ENCODE measurements at regions not wholly inside any gene's neighbourhood (a gene's known extent, or its start where the extent isn't known, plus 50 kb on each side); places are given as distances from the start of the nearest gene placed in this dataset.

DNA sequence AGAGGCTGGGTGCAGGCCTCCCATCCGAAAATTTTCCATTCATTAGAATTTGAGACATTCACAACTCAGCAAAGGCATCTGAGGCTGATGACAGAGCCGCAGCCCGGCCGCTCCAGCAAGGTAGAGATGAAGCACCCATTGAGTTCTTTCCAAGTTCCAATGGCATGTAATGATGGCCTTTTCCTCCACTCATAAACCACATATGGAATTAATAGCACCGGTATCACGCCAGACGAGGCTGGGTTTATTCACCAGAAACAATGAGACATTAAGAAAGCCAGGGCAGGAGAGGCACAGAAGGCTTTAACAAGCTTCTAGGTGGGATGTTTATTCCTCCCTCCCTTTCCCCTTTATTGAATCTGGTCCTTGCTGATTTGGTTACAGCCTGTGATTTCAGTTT lies 534.4 kb downstream of the MN1 start:
- DNase-seq: no peak

DNA sequence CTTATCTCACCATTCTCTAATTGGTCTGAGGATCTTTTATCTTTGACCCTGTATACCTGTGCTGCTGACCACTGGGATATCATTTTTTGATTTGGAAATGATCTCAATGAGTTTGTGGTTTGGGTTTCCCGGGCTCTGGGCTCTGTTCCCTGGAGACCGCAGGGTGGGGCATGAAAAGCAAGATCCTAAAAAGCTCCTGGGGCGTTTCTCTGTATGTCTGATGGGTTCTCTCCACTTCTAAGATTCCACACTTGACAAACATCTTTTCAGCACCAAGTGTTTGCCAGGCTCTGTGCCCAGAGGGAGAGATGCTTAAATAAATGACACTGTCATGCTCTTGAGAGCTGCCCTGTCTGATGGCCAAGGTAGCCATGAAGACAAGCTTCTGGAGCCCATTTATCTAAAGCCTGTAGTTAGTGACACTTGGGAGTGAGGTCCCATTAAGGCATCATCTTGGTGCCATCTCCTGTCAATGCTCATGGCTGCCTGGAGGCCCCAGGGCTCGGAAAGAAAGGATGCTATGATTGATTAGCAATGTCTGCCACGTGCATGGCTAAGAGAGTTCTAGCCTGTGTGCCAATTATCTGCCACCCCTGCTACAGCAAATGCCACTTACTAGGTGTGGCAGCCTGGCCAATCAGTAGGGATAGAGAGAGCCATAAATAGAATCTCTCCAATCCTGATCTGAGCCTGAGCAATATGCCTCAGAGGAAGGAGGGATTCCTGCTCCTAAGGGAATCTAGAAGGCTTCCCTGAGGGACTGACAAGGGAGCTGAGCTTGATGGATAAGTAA lies 531.6 kb downstream of the MN1 start:
- no peak for DNase-seq

DNA sequence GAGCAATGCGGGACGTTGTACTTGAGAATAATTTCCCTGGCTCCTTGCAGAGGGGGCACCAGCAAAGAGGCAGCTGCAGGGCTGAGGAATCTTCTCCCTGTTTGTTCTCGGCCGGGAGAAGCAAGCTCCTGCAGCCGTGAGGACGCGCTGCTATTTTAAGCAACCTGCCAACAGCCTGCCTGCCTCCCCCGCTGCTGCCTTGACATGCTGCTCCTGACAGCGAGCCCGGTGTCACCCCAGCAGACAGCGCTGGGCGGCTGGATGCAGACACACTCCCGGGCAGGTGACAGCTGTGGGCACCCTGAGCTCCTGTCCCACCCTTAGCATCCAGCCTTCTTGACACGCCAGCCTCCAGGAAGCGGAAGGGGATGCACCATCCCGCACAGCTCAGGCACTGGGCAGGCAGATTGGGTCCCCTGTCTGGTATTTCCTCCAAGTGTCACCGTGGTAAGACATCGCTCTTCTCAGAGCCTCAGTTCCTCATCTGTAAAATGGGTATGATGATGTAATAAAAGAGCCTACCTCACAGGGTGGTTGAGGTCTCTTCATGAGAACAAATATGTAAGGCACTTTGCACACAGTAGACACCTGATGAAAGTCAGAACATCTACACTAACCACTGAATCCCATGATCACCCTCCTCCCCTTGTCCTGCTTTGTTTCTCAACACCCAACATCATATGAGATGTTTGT lies 530.6 kb downstream of the MN1 start:
- no peak for DNase-seq

DNA sequence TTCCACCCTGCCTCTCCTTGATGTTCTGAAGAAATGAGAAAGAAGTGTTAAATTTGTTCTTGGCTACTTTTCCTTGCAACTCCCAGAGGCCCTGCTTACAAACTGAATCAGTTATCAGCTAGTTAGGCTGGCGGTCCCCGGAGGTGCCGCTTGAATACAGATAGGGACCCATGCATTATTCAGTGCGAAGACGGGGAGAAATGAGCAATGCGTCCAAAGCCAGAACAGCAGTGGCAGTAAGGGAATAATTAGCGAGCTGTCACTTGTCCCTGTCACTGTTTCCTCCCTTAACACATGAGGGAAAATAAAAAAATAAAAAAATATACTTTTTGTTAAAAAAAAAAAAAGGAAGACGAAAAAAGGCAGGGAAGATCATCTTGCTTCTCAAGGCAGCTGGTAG lies 528.1 kb downstream of the MN1 start:
- DNase-seq: no peak

DNA sequence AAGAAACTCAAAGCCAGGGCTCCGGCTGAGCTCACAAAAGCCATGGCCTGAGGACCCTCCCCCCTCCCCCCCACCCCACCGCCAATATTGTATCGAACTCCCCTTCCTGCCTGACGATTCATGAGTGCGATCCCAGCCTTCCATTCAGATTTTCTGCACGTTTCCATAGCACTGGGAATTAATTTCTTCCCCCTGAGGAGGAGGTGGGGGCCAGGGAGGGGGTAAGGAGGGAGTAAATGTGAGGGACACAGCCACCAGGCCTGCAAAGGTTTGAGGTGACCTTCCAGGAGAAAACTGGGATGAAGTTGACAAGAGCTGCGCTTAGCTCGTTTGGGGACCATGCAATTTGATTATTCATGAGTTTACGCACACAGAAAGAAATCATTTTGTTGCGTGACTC lies 527.7 kb downstream of the MN1 start:
- no peak for DNase-seq

DNA sequence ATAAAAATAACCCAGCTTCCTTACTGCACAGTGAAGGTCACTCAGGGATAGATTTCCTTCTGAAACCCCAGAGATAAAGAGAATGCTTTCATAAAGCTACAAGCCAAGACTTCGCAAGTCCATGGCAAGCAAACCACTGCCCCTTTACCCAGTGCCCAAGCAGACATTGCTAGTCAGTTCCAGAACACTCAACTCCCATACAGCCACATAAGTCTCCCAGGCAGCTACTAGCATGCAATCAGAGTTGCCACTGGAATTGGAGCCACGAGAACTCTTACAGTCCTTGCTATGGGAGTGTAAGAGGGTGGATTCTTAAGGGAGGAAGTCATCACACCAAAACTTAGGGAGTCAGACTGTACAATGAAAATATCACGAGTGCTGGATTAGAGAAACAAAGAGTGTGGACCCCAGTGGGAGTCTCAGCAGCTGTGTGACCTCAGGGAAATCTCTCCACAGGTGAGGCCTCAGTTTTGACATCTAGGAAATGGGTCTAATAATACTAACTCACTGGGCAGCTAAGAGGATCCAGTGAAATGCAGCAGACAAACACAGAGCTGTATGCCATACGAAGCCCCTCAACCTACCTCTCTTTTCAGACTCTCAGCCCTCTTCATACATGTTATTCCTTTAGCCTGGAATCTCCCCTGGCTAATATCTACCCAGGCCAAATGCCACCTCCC lies 526.6 kb downstream of the MN1 start:
- DNase-seq: no peak

DNA sequence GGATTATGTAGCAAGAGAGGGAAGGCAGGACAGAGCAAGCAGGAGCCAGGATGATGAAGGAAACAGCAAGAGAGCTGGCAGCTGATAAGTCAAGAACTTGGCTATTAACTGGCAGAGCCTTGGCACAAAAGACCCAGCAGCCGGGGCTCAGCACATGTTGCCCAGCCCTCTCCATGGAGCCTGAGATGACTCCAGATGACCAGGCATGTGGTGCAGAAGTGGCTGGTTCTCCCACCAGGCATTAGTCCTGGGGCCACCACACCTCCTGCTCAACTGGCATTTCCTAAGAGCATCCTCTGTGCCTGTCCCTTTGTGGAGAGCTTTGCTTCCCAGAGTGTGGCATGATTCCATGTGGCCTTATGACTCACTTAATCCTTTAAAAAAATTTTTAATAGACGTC lies 522.6 kb downstream of the MN1 start:
- DNase-seq: no peak

DNA sequence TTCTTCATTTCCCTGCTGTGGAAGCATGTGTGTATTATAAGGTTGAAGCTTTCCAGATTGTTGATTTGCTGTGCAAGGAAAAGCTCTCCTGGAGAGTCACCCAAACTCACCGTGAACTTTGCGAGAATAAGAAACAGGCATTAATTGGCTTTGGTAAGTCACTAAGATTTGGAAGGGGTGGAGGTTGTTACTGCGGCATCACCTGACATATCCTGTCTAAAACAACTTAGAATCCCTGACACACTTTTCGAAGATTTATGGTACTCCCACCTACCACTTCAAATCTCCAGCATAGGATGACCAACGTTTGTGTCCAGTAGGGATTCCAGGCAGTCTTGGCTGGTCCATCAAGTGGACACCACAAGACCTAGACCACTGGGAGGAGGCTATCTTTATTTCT lies 518.3 kb downstream of the MN1 start:
- no peak for DNase-seq

DNA sequence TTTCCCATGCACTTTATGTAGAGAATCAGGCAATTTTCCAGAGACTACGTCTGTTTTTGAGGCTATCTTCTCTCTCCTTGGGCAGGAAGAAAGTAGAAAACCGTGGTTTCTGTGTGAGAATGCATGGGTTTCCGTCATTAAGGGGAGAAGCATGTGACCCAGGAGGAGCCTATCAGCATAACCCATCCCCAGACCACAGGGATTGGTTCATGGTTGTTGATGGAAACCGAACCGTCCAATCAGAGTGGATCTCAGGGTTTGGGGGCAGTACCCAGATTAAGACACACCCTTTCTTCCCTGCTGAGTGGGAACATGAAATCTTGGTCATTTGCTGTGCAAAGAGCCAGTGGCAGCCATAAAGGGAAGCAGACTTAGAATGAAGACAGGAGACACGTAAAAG lies 517.8 kb downstream of the MN1 start:
- no peak for DNase-seq

DNA sequence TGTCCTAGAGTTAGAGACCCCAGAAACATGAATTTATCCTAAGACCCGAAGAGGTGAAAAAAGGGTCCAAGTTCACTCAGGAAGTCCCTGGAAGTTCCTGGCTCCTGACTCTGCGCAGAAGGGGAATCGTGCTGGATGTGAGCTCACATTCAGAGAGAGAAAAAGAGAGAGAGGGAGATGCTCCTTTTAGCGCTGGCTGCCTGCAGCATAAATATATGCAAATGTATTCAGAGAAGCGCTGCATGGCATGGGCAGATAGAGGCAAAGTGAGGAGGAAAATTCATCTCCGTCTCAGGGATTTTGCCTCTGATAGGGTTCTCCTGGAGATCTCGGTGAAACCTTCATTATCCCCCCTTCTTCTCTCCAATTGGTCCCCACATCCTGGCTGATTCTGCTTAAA lies 517.2 kb downstream of the MN1 start:
- DNase-seq: no peak

DNA sequence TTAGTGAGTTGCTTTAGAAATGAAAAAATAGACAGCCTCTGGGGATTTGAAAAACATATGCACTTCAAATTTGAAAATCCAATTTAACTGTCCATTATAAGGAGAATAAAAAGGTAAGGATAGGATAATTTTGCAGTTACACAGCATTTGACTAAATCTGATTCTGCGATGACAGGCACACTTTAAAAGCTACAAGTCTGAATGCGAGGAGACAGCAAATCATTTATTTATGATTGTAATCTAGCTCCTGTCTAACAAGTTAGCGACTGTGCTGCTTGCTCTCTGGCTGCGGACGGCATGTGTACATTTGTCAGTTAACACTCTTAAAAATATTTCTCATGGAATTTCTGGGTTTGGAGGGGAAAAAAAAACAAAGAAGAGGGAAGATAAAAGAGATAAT lies 514.8 kb downstream of the MN1 start:
- no peak for DNase-seq

DNA sequence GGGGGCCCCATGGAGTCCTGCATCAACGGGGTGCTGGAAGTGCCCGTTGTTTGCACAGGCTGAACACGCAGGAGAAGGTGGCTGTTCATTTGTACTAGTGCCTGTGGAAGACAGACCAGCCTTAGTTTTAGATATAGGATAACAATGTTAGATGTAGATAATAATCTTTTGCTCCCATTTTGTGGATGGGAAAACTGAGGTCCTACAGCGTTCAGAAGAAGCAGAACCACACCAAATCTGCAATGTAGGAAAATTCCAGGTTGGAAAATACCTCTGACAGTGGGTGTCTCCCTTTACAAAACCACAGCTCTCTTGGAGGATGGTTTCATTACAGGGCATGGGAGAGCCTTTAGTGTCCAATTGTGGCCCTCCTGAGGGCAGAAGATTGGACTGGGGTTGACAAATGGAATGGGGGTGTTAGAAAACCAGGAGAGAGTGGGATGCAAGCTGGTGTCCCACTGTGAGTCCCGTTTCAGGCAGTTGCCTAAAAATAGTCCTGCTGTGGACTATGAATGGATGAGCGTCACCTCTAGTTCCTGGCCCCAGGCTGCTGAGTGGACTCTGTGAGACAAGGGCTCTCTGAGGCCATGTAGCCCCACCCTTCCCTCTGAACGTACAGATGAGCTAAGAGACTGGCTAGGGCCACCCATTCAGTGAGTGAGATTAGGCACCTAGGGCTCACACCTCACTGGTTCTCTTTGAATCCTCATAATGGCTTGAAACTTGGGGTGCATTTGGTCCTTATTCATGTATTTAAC lies 508.8 kb downstream of the MN1 start:
- DNase-seq: no peak

DNA sequence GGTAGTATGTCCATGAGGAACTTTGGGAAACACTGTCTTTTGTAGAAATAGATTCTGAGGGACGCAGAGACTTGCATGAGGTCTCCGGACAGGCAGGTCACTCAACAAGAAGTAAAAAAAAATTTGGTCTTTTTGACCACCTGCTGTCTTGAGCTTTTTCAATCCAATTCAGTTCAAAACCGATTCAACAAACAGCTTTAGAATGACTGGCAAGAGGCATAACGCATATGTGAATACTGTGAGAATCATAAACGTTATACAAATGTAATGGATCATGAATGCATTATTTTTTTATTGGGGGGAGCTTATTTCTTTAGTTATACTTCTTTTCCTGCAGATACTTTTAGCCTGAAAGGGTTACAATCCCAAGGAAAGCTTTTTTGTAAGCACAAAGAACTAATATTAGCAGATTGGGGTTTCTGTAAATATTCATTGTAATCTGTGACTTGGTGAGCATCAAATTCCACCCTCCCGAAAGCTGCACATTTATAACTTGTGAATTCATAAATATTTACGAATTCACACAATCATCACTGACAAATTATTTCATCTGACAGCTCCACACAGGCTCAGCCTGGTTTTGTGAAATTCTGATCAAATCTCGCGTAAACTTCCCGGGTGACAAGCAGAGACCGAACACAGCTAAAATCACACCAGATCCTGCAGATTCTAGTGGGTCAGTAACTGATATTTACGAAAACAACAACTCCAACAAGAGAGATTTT lies 507.7 kb downstream of the MN1 start:
- DNase-seq: no peak

DNA sequence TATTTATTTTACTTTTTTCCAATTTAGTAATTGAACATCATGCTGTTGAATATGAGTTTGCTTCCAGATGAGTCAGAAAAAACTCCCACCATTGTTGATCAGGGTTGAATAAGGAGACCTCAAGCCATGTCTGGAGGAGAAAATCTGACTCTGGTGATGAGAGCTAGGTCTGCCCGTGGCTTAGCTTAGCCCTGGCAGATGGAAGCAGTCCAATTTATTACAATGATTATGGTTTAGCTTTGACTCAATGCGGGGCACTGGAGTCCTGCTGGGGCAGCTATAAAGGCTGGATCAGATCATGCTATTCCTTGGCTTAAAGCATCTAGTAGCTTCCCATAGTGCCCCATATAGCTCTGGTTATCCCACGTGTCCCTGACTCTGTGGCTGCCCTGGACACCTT lies 506.5 kb downstream of the MN1 start:
- no peak for DNase-seq

DNA sequence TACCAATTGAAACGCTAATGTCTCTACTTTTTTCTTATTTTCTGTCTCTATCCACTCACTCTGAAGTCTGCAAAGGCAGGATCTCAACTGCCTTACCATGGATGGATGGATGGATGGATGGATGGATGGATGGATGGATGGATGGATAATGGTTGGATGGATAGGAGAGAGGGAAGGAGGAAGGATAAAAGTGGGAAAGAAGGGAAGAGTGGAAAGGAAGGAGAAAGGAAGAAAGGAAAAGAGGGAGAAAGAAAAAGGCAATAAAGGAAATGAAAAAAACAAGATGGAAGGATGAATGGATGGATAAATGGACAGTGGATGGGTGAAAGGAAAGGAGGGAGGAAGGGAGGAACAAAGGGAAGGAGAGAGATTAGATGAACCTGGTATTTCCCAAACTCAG lies 506.0 kb downstream of the MN1 start:
- DNase-seq: no peak

DNA sequence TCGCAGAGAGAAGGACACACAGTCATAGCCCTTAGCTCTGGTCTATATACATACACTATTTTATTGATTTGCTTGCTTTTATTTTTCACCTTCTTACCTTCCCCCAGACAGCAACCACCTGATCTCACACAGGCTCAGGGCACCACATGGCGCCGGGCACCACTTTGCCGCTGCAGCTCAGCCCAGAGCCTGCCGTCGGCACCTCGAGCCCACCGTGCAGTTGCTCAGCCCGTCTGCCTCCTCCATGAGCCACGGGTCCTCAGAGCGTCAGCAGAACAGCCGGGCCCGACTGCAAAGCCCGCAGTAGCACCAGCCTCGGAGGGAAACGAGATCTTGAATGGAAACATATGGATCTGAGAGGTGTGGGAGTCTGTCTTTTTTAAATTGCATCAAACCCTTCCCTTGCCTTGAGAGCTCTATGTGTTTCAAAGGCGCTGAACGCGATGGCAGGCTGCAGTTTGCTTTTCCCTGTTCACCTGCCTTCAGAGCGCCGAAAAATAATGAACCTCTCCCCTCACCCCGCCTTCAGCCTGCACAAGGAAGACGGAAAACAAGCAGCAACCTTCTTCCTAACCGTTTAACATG lies 505.4 kb downstream of the MN1 start:
- no peak for DNase-seq

DNA sequence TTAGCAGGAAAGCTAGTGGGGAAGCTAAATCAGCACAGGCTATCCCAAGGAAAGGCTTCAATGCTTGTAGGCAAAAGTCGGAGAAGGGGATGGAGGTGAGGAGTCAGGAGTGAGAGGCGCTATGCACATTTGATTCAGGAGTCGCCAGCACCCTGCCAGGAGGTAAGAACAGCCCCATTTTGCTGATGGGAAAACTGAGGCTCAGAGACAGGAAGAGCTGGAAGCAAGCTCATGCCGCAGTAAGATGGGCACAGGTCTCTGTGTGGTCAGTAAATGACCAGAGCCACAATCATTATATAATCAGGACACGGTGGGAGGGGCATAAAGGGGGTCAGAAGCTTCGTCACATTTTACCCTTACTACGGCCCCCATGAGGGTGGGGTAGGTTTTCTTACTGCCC lies 504.4 kb downstream of the MN1 start:
- DNase-seq: no peak

DNA sequence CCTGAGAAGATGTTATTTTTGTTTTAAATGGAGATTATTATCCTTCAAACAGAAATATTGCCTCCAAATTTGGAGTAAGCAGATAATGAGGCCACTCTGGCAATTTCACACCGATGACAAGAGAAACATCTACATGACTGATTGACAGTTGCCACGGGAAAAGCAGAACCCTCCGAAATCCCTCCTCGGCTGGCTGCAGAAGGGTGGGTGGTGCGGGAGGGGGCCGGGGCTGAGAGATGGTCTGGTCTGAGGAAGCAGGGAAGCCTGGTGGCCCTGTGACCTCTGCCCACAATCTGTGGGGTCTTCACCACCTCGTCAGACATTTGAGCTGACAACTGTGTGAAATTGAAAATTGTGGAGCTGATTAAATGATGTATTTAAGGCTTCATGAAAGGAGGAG lies 503.2 kb downstream of the MN1 start:
- no peak for DNase-seq

DNA sequence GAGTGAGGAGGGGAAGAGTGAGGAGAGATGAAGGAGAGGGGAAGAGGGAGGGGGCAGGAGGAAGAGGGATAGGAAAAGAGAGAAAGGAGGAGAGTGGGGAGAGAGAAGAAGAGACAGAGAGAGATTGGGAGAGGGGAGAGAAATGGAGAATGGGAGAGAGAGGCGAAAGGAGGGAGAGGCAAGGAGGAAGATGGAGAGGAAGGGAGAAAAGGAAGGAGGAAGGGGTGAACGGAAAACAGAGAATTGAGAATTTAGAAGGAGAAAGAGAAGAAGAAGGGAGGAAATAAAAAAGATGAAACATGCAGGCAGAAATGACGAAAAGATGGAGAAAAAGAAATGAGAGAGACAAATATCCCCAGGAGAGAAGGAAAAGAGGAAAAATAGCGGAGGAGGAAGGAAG lies 502.8 kb downstream of the MN1 start:
- DNase-seq: no peak

DNA sequence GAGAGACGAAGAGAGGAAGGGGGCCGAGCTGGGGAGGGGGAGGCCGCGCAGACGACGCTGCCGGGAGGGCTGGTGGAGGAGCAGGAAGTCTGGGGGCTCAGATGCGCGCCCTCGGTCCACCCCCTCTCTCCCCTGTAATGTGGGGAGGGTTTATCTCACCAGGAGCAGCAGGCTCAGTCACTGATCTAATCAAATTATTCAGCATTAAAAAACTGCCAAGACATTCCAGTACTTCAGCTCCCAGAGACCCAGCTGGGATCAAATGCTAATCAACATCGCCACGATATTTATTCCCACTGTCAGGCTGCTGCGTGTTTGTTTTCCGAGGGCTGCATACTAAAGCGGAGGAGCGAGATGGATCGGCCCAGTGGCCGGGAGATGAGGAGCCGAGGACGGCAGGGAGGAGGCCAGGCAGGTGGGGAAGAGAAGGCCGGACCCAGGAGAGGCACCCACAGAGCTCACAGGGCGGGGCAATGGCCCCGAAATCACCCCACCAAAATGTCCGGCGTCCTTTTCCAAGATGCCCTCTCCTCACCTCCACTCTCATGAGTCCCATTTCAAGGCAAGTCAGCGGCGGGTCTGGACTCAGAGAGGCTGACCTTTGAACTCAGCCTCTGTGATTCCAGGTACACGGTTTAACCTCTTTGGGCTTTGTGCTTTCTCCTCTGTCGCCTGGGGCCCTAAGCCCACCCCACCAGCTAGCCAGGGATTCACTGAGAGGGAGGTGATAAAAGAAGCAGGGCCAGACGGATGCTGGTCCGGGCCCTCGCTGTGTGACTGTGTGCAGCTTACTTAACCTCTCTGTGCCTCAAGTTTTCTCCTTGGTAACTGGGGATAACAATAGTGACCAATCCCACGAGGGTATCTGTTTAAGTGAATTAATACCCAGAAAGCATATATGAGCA lies 502.1 kb downstream of the MN1 start:
- no peak for DNase-seq

Measured in activated CD4-positive, alpha-beta T cell treated with anti-CD3 and anti-CD28 coated beads for 48 hours (primary cell).